DND-41 (cell line): ENCODE measurements at regions not wholly inside any gene's neighbourhood (a gene's known extent, or its start where the extent isn't known, plus 50 kb on each side); places are given as distances from the start of the nearest gene placed in this dataset.

ENCODE experiments used
- EZH2 ChIP-seq: IDR thresholded peaks from 3 replicates; pipeline ENCODE4 v1.6.1; 2012; ENCODE audit warnings: borderline replicate concordance, low read depth, mild to moderate bottlenecking, moderate library complexity, low read length, inconsistent platforms; ENCODE audit not compliant: severe bottlenecking
- TF ChIP-seq, protein P1 (sequence below): IDR thresholded peaks from 2 replicates; pipeline ENCODE4 v1.5.1; 2012; ENCODE audit warnings: borderline replicate concordance, low read length, moderate library complexity, mild to moderate bottlenecking; ENCODE audit not compliant: poor library complexity, severe bottlenecking; ENCODE audit errors: extremely low read depth

GRCh38 chr14:30340495-30340894, 218.5 kb upstream of the G2E3 start:
- TF ChIP-seq, protein P1, sequence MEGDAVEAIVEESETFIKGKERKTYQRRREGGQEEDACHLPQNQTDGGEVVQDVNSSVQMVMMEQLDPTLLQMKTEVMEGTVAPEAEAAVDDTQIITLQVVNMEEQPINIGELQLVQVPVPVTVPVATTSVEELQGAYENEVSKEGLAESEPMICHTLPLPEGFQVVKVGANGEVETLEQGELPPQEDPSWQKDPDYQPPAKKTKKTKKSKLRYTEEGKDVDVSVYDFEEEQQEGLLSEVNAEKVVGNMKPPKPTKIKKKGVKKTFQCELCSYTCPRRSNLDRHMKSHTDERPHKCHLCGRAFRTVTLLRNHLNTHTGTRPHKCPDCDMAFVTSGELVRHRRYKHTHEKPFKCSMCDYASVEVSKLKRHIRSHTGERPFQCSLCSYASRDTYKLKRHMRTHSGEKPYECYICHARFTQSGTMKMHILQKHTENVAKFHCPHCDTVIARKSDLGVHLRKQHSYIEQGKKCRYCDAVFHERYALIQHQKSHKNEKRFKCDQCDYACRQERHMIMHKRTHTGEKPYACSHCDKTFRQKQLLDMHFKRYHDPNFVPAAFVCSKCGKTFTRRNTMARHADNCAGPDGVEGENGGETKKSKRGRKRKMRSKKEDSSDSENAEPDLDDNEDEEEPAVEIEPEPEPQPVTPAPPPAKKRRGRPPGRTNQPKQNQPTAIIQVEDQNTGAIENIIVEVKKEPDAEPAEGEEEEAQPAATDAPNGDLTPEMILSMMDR, result no peak
- TF ChIP-seq EZH2, result no peak
